ENCODE measurements at regions not wholly inside any gene's neighbourhood (a gene's known extent, or its start where the extent isn't known, plus 50 kb on each side); places are given as distances from the start of the nearest gene placed in this dataset.
A peak's percentile ranks its signal among the peaks of the same experiment; 100 is the strongest.

- DNase-seq, result peak in 1 of 51 donors; percentile 10
These were observed 198.9 kb upstream of the RGS6 start for GRCh38 chr14:71733210-71733883.

GRCh38 chr14:71734076-71734475, 198.2 kb upstream of the RGS6 start:
- DNase-seq, result no peak

- no peak for DNase-seq
These were observed 197.3 kb upstream of the RGS6 start for GRCh38 chr14:71734885-71735284.

- no peak for DNase-seq
These were observed 194.5 kb upstream of the RGS6 start for GRCh38 chr14:71737760-71738159.

GRCh38 chr14:71739273-71739990, 192.8 kb upstream of the RGS6 start:
- DNase-seq, result no peak

- no peak for DNase-seq
These were observed 191.0 kb upstream of the RGS6 start for GRCh38 chr14:71741241-71741640.

GRCh38 chr14:71742485-71742884, 189.7 kb upstream of the RGS6 start:
- no peak for DNase-seq

- no peak for DNase-seq
These were observed 187.2 kb upstream of the RGS6 start for GRCh38 chr14:71745072-71745471.

GRCh38 chr14:71748196-71748595, 184.0 kb upstream of the RGS6 start:
- DNase-seq, result no peak

GRCh38 chr14:71749613-71750238, 182.5 kb upstream of the RGS6 start:
- no peak for DNase-seq

- DNase-seq, result no peak
These were observed 181.0 kb upstream of the RGS6 start for GRCh38 chr14:71751264-71751663.

- peak in 1 of 51 donors; percentile 28 for DNase-seq
These were observed 180.0 kb upstream of the RGS6 start for GRCh38 chr14:71752111-71752738.

GRCh38 chr14:71753126-71753830, 179.0 kb upstream of the RGS6 start:
- DNase-seq, result peak; percentile 20 to 87 (median 63)

GRCh38 chr14:71753976-71754375, 178.3 kb upstream of the RGS6 start:
- no peak for DNase-seq

GRCh38 chr14:71754422-71755095, 177.7 kb upstream of the RGS6 start:
- DNase-seq, result no peak

- DNase-seq, result no peak
These were observed 173.8 kb upstream of the RGS6 start for GRCh38 chr14:71758229-71758951.

- no peak for DNase-seq
These were observed 169.7 kb upstream of the RGS6 start for GRCh38 chr14:71762575-71762974.

GRCh38 chr14:71764701-71765382, 167.4 kb upstream of the RGS6 start:
- no peak for DNase-seq

- DNase-seq, result no peak
These were observed 166.7 kb upstream of the RGS6 start for GRCh38 chr14:71765505-71765904.

GRCh38 chr14:71770431-71770830, 161.8 kb upstream of the RGS6 start:
- DNase-seq, result no peak
